ENCODE measurements at regions not wholly inside any gene's neighbourhood (a gene's known extent, or its start where the extent isn't known, plus 50 kb on each side); places are given as distances from the start of the nearest gene placed in this dataset.

- no peaks in the 10 kb centered on the region for H3K9me3 ChIP-seq (ENCODE audit: control insufficient read depth, low read length)
- H3K4me2 ChIP-seq (ENCODE audit: low read length): peak overlapping the region; percentile 75
- H3K27ac ChIP-seq: peak overlapping the region; percentile 92
- H3K79me2 ChIP-seq: no peaks in the 10 kb centered on the region
- peak overlapping the region; percentile 57 for H3K4me3 ChIP-seq (ENCODE audit: low read depth, low read length)
- peaks cover 31% of the 10 kb centered on the region for H3K4me1 ChIP-seq
- H3K36me3 ChIP-seq (ENCODE audit: control insufficient read depth, insufficient read depth, low read length): no peaks in the 10 kb centered on the region
- TF ChIP-seq, protein P1, sequence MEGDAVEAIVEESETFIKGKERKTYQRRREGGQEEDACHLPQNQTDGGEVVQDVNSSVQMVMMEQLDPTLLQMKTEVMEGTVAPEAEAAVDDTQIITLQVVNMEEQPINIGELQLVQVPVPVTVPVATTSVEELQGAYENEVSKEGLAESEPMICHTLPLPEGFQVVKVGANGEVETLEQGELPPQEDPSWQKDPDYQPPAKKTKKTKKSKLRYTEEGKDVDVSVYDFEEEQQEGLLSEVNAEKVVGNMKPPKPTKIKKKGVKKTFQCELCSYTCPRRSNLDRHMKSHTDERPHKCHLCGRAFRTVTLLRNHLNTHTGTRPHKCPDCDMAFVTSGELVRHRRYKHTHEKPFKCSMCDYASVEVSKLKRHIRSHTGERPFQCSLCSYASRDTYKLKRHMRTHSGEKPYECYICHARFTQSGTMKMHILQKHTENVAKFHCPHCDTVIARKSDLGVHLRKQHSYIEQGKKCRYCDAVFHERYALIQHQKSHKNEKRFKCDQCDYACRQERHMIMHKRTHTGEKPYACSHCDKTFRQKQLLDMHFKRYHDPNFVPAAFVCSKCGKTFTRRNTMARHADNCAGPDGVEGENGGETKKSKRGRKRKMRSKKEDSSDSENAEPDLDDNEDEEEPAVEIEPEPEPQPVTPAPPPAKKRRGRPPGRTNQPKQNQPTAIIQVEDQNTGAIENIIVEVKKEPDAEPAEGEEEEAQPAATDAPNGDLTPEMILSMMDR (IDR thresholded peaks at IDR 0.05): no peak
- no peak overlapping the region for H3K9ac ChIP-seq
- peak overlapping the region; percentile 71 for H2AFZ ChIP-seq
- no peaks in the 10 kb centered on the region for H3K27me3 ChIP-seq (ENCODE audit: control insufficient read depth, insufficient read depth, low read length)
Measured at GRCh38 chr5:81851481-81852178, 100.7 kb upstream of the SSBP2 start.

DNA sequence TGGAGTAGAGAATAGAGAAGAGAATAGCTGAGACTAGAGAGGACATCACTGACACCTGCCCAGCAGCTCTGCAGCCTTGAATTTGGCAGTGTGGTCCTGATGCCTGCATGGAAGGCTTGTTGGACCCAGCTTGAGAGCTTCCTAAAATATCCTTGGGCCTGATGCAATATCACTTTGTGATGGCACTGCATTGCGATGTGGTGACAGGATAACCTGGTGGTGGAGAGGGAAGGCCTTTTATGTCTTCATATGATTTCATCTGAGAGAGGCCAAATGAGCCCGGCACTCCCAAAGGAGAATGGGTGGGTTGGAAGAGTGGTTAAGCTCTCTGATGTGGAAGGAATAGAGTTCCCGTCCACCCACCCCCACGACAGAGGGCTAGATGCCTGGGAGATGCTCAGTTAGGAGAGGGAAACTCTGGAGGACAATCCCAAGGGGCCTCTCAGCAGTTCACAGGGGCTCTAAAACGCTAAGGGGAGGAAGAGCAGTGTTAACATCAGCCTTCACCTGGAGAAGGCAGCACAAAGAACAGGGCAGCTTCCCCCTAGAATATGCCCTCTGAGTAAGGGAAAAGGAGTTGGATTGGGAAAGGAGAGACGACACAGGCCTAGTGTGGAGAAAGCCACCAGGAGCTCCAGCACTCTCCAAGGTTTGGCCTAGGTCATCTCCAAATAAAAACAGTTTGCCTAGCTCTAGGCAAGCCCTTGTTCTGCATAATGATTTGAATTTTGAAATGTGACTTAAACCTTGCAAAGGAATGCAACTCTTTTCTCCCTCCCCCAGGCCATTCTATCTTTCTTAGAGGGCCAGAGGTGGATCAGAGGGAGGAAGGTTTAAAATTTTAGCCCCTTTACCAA, 99.8 kb upstream of the SSBP2 start:
- H3K9me3 ChIP-seq (ENCODE audit: control insufficient read depth, low read length): no peaks in the 10 kb centered on the region
- H2AFZ ChIP-seq: peak overlapping the region; percentile 71
- peak overlapping the region; percentile 75 for H3K4me2 ChIP-seq (ENCODE audit: low read length)
- H3K4me3 ChIP-seq (ENCODE audit: low read depth, low read length): peak overlapping the region; percentile 57
- H3K27me3 ChIP-seq (ENCODE audit: control insufficient read depth, insufficient read depth, low read length): no peaks in the 10 kb centered on the region
- no peaks in the 10 kb centered on the region for H3K36me3 ChIP-seq (ENCODE audit: control insufficient read depth, insufficient read depth, low read length)
- no peak overlapping the region for H3K9ac ChIP-seq
- H3K4me1 ChIP-seq: peaks cover 31% of the 10 kb centered on the region
- H3K79me2 ChIP-seq: no peaks in the 10 kb centered on the region
- TF ChIP-seq, protein P1 (IDR thresholded peaks at IDR 0.05): no peak
- peak overlapping the region; percentile 92 for H3K27ac ChIP-seq

- TF ChIP-seq, protein P1 (IDR thresholded peaks at IDR 0.05): no peak
- Histone ChIP-seq H3K9me3 (ENCODE audit: control insufficient read depth, low read length) (no peaks in the 10 kb centered on the region), H3K27me3 (ENCODE audit: control insufficient read depth, insufficient read depth, low read length) (no peaks in the 10 kb centered on the region), H3K4me3 (ENCODE audit: low read depth, low read length) (no peak overlapping the region), H3K27ac (peak overlapping the region; percentile 92), H3K36me3 (ENCODE audit: control insufficient read depth, insufficient read depth, low read length) (no peaks in the 10 kb centered on the region), H3K9ac (no peak overlapping the region), H2AFZ (peak overlapping the region; percentile 71), H3K4me1 (peaks cover 33% of the 10 kb centered on the region), H3K4me2 (ENCODE audit: low read length) (no peak overlapping the region), H3K79me2 (no peaks in the 10 kb centered on the region)
Measured at GRCh38 chr5:81849770-81850367, 99.0 kb upstream of the SSBP2 start.

DNA sequence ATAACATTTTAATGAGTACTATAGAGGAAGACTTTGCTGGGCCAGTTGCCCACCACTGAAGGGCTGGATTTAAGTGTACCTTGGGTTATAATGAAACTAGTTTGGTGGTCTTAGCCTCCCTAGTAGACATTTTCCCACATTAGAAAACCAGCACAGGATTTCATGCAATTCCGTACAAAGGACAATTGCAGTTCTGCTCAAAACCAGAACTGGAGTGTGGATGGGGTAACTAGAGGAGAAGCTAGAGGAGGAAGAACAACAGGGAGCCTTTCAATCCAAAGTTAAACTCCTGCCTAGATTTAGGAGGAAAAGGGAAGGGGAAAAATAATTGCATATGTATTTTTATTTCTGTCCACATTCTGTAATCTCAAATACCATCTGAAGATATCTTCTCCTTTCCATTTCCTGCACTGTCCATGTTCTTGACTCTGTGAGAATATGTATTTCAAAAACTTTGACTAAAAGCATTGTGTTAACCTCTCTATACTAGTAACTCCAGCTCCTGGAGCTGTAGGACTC, 97.5 kb upstream of the SSBP2 start:
- Histone ChIP-seq H3K4me1 (peaks cover 39% of the 10 kb centered on the region), H3K27ac (no peak overlapping the region), H3K36me3 (ENCODE audit: control insufficient read depth, insufficient read depth, low read length) (no peaks in the 10 kb centered on the region), H3K79me2 (no peaks in the 10 kb centered on the region), H3K4me2 (ENCODE audit: low read length) (peak overlapping the region; percentile 8), H3K27me3 (ENCODE audit: control insufficient read depth, insufficient read depth, low read length) (no peaks in the 10 kb centered on the region), H3K9ac (no peak overlapping the region), H3K4me3 (ENCODE audit: low read depth, low read length) (no peak overlapping the region), H3K9me3 (ENCODE audit: control insufficient read depth, low read length) (no peaks in the 10 kb centered on the region), H2AFZ (peak overlapping the region; percentile 65)
- TF ChIP-seq, protein P1 (IDR thresholded peaks at IDR 0.05): no peak

All from parathyroid adenoma (tissue), 2 donors.